Skin epidermis (tissue), 12 donors: ENCODE measurements at regions not wholly inside any gene's neighbourhood (a gene's known extent, or its start where the extent isn't known, plus 50 kb on each side); places are given as distances from the start of the nearest gene placed in this dataset.

Experiments
- H3K27ac ChIP-seq, 21 experiments: fragments of 200-600 bp; sonication (generic) in 11 of 21; one replicate each; pipeline ENCODE4 v1.5.0; 2020; ENCODE audit warnings: mild to moderate bottlenecking in 3 of 21, inconsistent platforms in 2 of 21, moderate library complexity in 2 of 21
- H3K4me3 ChIP-seq, 7 experiments: fragments of 200-600 bp; sonication (generic) in 2 of 7; one replicate each; pipeline ENCODE4 v1.5.0; 2020; ENCODE audit warnings: inconsistent platforms in 2 of 7, mild to moderate bottlenecking in 2 of 7, moderate library complexity in 1 of 7

- Histone ChIP-seq H3K27ac (no peak overlapping the region), H3K4me3 (no peak overlapping the region)
Observed at GRCh38 chr18:60157810-60158209, 214.8 kb downstream of the MC4R start.

- H3K27ac ChIP-seq: no peak overlapping the region
- no peak overlapping the region for H3K4me3 ChIP-seq
Observed at GRCh38 chr18:60153376-60153775, 219.2 kb downstream of the MC4R start.

- Histone ChIP-seq H3K27ac (no peak overlapping the region), H3K4me3 (no peak overlapping the region)
Observed at GRCh38 chr18:60149316-60149715, 223.3 kb downstream of the MC4R start.

GRCh38 chr18:60147323-60147722, 225.3 kb downstream of the MC4R start:
- H3K4me3 ChIP-seq: no peak overlapping the region

GRCh38 chr18:60146220-60146960, 226.2 kb downstream of the MC4R start:
- Histone ChIP-seq H3K4me3 (no peak overlapping the region), H3K27ac (no peak overlapping the region)

More at GRCh38 chr18:60147323-60147722, 225.3 kb downstream of the MC4R start:
- no peak overlapping the region for H3K27ac ChIP-seq

GRCh38 chr18:60145776-60146175, 226.8 kb downstream of the MC4R start:
- H3K4me3 ChIP-seq: no peak overlapping the region
- no peak overlapping the region for H3K27ac ChIP-seq

GRCh38 chr18:60134806-60135205, 235.0 kb downstream of the PMAIP1 start:
- H3K4me3 ChIP-seq: no peak overlapping the region
- H3K27ac ChIP-seq: no peak overlapping the region

- H3K27ac ChIP-seq: no peak overlapping the region
- no peak overlapping the region for H3K4me3 ChIP-seq
Observed at GRCh38 chr18:60130284-60130683, 230.5 kb downstream of the PMAIP1 start.

- H3K27ac ChIP-seq: no peak overlapping the region
- no peak overlapping the region for H3K4me3 ChIP-seq
Observed at GRCh38 chr18:60123031-60123430, 223.2 kb downstream of the PMAIP1 start.

- Histone ChIP-seq H3K27ac (no peak overlapping the region), H3K4me3 (no peak overlapping the region)
Observed at GRCh38 chr18:60122339-60122738, 222.5 kb downstream of the PMAIP1 start.

- Histone ChIP-seq H3K27ac (no peak overlapping the region), H3K4me3 (no peak overlapping the region)
Observed at GRCh38 chr18:60120231-60120750, 220.5 kb downstream of the PMAIP1 start.

GRCh38 chr18:60117321-60117720, 217.5 kb downstream of the PMAIP1 start:
- no peak overlapping the region for H3K4me3 ChIP-seq
- no peak overlapping the region for H3K27ac ChIP-seq

GRCh38 chr18:60113396-60113795, 213.6 kb downstream of the PMAIP1 start:
- no peak overlapping the region for H3K27ac ChIP-seq
- no peak overlapping the region for H3K4me3 ChIP-seq

- Histone ChIP-seq H3K4me3 (no peak overlapping the region), H3K27ac (no peak overlapping the region)
Observed at GRCh38 chr18:60112369-60112768, 212.6 kb downstream of the PMAIP1 start.

GRCh38 chr18:60111525-60111924, 211.7 kb downstream of the PMAIP1 start:
- no peak overlapping the region for H3K4me3 ChIP-seq
- H3K27ac ChIP-seq: no peak overlapping the region

- no peak overlapping the region for H3K27ac ChIP-seq
- no peak overlapping the region for H3K4me3 ChIP-seq
Observed at GRCh38 chr18:60110836-60111235, 211.0 kb downstream of the PMAIP1 start.

- no peak overlapping the region for H3K4me3 ChIP-seq
- no peak overlapping the region for H3K27ac ChIP-seq
Observed at GRCh38 chr18:60100778-60101177, 201.0 kb downstream of the PMAIP1 start.

GRCh38 chr18:60099709-60100108, 199.9 kb downstream of the PMAIP1 start:
- Histone ChIP-seq H3K4me3 (no peak overlapping the region), H3K27ac (no peak overlapping the region)

- Histone ChIP-seq H3K27ac (no peak overlapping the region), H3K4me3 (no peak overlapping the region)
Observed at GRCh38 chr18:60096428-60096827, 196.6 kb downstream of the PMAIP1 start.

- H3K27ac ChIP-seq: no peak overlapping the region
- H3K4me3 ChIP-seq: no peak overlapping the region
Observed at GRCh38 chr18:60092073-60092472, 192.3 kb downstream of the PMAIP1 start.

GRCh38 chr18:60090170-60090569, 190.4 kb downstream of the PMAIP1 start:
- Histone ChIP-seq H3K27ac (no peak overlapping the region), H3K4me3 (no peak overlapping the region)

GRCh38 chr18:60082790-60083189, 183.0 kb downstream of the PMAIP1 start:
- H3K4me3 ChIP-seq: no peak overlapping the region
- no peak overlapping the region for H3K27ac ChIP-seq
